ENCODE measurements at regions not wholly inside any gene's neighbourhood (a gene's known extent, or its start where the extent isn't known, plus 50 kb on each side); places are given as distances from the start of the nearest gene placed in this dataset.

GRCh38 chr19:46927106-46927505 is 66.3 kb downstream of the ARHGAP35 start:
- Histone ChIP-seq H2AFZ (ENCODE audit: low read length) (no peak overlapping the region), H3K27me3 (ENCODE audit: insufficient read depth, low read length) (no peaks in the 10 kb centered on the region), H3K4me2 (ENCODE audit: low read length) (no peak overlapping the region; the same call in 1 of the 2 replicates), H3K27ac (ENCODE audit: low read depth, low read length, poor library complexity, severe bottlenecking) (peak overlapping the region; percentile 27), H3K4me1 (ENCODE audit: insufficient read depth, low read length, severe bottlenecking) (peaks cover 63% of the 10 kb centered on the region), H3K36me3 (ENCODE audit: insufficient read depth, low read length) (peaks cover 16% of the 10 kb centered on the region), H3F3A (ENCODE audit: insufficient read depth, low read length) (no peaks in the 10 kb centered on the region), H3K4me3 (ENCODE audit: low read depth, low read length, poor library complexity, severe bottlenecking) (no peak overlapping the region), H4K20me1 (ENCODE audit: insufficient read depth, low read length) (no peaks in the 10 kb centered on the region), H3K9me2 (ENCODE audit: low read depth, low read length) (no peaks in the 10 kb centered on the region), H3K9me3 (ENCODE audit: low read length) (no peaks in the 10 kb centered on the region), H3K9ac (ENCODE audit: low read length) (no peak overlapping the region), H3K79me2 (ENCODE audit: insufficient read depth, low read length) (peaks cover 81% of the 10 kb centered on the region)
- TF ChIP-seq EZH2 (IDR thresholded peaks at IDR 0.05; ENCODE audit: borderline replicate concordance, low read length) (no peak), CTCF (IDR thresholded peaks at IDR 0.05; ENCODE audit: low read length) (no peak)

- Histone ChIP-seq H3K4me1 (ENCODE audit: insufficient read depth, low read length, severe bottlenecking) (peaks cover 63% of the 10 kb centered on the region), H3K4me2 (ENCODE audit: low read length) (no peak overlapping the region), H3K4me3 (ENCODE audit: low read depth, low read length, poor library complexity, severe bottlenecking) (no peak overlapping the region), H3K79me2 (ENCODE audit: insufficient read depth, low read length) (peaks cover 80% of the 10 kb centered on the region), H3K9ac (ENCODE audit: low read length) (no peak overlapping the region), H3K9me3 (ENCODE audit: low read length) (no peaks in the 10 kb centered on the region), H3K36me3 (ENCODE audit: insufficient read depth, low read length) (peaks cover 8% of the 10 kb centered on the region; the same call in 1 of the 2 replicates), H2AFZ (ENCODE audit: low read length) (no peak overlapping the region), H3F3A (ENCODE audit: insufficient read depth, low read length) (no peaks in the 10 kb centered on the region), H3K27ac (ENCODE audit: low read depth, low read length, poor library complexity, severe bottlenecking) (no peak overlapping the region), H3K9me2 (ENCODE audit: low read depth, low read length) (no peaks in the 10 kb centered on the region), H3K27me3 (ENCODE audit: insufficient read depth, low read length) (no peaks in the 10 kb centered on the region), H4K20me1 (ENCODE audit: insufficient read depth, low read length) (no peaks in the 10 kb centered on the region)
- no peak for TF ChIP-seq EZH2 (IDR thresholded peaks at IDR 0.05; ENCODE audit: borderline replicate concordance, low read length)
- TF ChIP-seq CTCF (IDR thresholded peaks at IDR 0.05; ENCODE audit: low read length) = no peak
Measured at GRCh38 chr19:46927893-46928292, 67.1 kb downstream of the ARHGAP35 start.

GRCh38 chr19:46928951-46929350 is 68.2 kb downstream of the ARHGAP35 start:
- no peaks in the 10 kb centered on the region for H4K20me1 ChIP-seq (ENCODE audit: insufficient read depth, low read length)
- no peaks in the 10 kb centered on the region for H3K27me3 ChIP-seq (ENCODE audit: insufficient read depth, low read length)
- peak; percentile 19; the same call in 1 of the 2 replicates for TF ChIP-seq CTCF (IDR thresholded peaks at IDR 0.05; ENCODE audit: low read length)
- TF ChIP-seq EZH2 (IDR thresholded peaks at IDR 0.05; ENCODE audit: borderline replicate concordance, low read length) = no peak
- peaks cover 8% of the 10 kb centered on the region; the same call in 1 of the 2 replicates for H3K36me3 ChIP-seq (ENCODE audit: insufficient read depth, low read length)
- no peak overlapping the region for H3K27ac ChIP-seq (ENCODE audit: low read depth, low read length, poor library complexity, severe bottlenecking)
- H3K4me3 ChIP-seq (ENCODE audit: low read depth, low read length, poor library complexity, severe bottlenecking) = no peak overlapping the region
- no peaks in the 10 kb centered on the region for H3K9me3 ChIP-seq (ENCODE audit: low read length)
- H3F3A ChIP-seq (ENCODE audit: insufficient read depth, low read length) = no peaks in the 10 kb centered on the region
- no peak overlapping the region for H3K9ac ChIP-seq (ENCODE audit: low read length)
- H3K4me1 ChIP-seq (ENCODE audit: insufficient read depth, low read length, severe bottlenecking) = peaks cover 61% of the 10 kb centered on the region
- no peak overlapping the region for H2AFZ ChIP-seq (ENCODE audit: low read length)
- H3K79me2 ChIP-seq (ENCODE audit: insufficient read depth, low read length) = peaks cover 85% of the 10 kb centered on the region
- no peaks in the 10 kb centered on the region for H3K9me2 ChIP-seq (ENCODE audit: low read depth, low read length)
- no peak overlapping the region for H3K4me2 ChIP-seq (ENCODE audit: low read length)
